GM12891 (cell line): ENCODE measurements at regions not wholly inside any gene's neighbourhood (a gene's known extent, or its start where the extent isn't known, plus 50 kb on each side); places are given as distances from the start of the nearest gene placed in this dataset.

Experiments
- POLR2A ChIP-seq: IDR thresholded peaks from 2 replicates; pipeline ENCODE4 v1.6.1; 2011; ENCODE audit warnings: low read depth, low read length, control low read depth
- POLR2AphosphoS5 ChIP-seq: IDR thresholded peaks from 2 replicates; pipeline ENCODE4 v1.6.1; 2011; ENCODE audit warnings: low read depth, low read length, control low read depth

GRCh38 chr2:122108186-122108585 lies 352.7 kb downstream of the TSN start:
- TF ChIP-seq POLR2AphosphoS5 (no peak), POLR2A (no peak)
